Astrocyte of the spinal cord (primary cell): ENCODE measurements at regions not wholly inside any gene's neighbourhood (a gene's known extent, or its start where the extent isn't known, plus 50 kb on each side); places are given as distances from the start of the nearest gene placed in this dataset.

Experiments
- DNase-seq: peaks from one replicate; pipeline ENCODE4 v3.0.0; 2011; ENCODE audit warnings: low read depth, low spot score
- H3K4me3 ChIP-seq: 2 replicates; pipeline ENCODE4 v1.5.1; 2011; ENCODE audit warnings: low read depth, mild to moderate bottlenecking, low read length, moderate library complexity
- in situ Hi-C: cut with HindIII; loops from 2 replicates; pipeline ENCODE4 v1.10.0; 2017; ENCODE audit warnings: low sequenced_read_pairs
- TF ChIP-seq, protein P1 (sequence below): IDR thresholded peaks from 2 replicates; pipeline ENCODE4 v1.5.1; 2012; ENCODE audit warnings: low read depth, mild to moderate bottlenecking, low read length, inconsistent platforms

DNA sequence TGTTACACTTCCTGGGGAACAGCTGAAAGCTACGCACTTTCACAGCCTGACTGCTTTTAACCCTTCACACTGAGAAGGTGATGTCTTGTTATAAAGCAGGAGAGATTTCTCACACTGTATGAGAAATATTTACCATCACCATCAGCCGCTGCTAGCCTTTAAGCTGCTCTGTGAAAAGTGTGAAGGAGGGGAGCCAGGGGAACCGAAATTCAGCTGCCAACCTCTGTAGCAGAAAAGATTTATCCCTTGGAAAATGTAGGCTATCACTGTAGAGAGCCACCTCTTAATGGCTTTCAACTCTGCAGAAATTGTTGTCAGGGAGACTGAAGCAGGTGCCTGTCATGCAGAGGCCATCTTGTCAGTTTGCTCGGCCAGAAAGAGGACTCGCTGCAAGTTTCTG lies 145.3 kb downstream of the SP3 start:
- TF ChIP-seq, protein P1, sequence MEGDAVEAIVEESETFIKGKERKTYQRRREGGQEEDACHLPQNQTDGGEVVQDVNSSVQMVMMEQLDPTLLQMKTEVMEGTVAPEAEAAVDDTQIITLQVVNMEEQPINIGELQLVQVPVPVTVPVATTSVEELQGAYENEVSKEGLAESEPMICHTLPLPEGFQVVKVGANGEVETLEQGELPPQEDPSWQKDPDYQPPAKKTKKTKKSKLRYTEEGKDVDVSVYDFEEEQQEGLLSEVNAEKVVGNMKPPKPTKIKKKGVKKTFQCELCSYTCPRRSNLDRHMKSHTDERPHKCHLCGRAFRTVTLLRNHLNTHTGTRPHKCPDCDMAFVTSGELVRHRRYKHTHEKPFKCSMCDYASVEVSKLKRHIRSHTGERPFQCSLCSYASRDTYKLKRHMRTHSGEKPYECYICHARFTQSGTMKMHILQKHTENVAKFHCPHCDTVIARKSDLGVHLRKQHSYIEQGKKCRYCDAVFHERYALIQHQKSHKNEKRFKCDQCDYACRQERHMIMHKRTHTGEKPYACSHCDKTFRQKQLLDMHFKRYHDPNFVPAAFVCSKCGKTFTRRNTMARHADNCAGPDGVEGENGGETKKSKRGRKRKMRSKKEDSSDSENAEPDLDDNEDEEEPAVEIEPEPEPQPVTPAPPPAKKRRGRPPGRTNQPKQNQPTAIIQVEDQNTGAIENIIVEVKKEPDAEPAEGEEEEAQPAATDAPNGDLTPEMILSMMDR: no peak
- in situ Hi-C loops: no loop called here
- no peak for DNase-seq
- no peak overlapping the region for H3K4me3 ChIP-seq

DNA sequence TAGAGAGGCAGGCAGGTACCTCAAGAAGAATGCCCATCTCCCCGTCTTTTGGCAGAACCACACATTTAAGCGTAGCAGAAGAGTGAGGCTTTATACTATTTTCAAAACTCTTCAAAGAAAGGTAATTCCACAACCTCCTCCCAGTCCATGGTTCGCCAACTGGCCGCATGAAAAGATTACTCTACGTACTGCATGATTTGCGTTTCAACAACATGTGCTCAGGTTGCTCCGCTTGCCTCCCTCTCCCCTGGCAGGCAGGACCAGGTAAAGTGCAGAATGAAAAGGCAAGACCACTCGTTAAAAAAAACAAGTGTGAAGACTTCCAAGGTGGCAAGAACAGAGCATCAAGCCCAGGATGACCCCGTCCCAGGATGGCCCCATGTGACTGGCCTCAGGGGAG lies 143.7 kb downstream of the SP3 start:
- no peak for DNase-seq
- TF ChIP-seq, protein P1: no peak
- no peak overlapping the region for H3K4me3 ChIP-seq
- in situ Hi-C loops: no loop called here

DNA sequence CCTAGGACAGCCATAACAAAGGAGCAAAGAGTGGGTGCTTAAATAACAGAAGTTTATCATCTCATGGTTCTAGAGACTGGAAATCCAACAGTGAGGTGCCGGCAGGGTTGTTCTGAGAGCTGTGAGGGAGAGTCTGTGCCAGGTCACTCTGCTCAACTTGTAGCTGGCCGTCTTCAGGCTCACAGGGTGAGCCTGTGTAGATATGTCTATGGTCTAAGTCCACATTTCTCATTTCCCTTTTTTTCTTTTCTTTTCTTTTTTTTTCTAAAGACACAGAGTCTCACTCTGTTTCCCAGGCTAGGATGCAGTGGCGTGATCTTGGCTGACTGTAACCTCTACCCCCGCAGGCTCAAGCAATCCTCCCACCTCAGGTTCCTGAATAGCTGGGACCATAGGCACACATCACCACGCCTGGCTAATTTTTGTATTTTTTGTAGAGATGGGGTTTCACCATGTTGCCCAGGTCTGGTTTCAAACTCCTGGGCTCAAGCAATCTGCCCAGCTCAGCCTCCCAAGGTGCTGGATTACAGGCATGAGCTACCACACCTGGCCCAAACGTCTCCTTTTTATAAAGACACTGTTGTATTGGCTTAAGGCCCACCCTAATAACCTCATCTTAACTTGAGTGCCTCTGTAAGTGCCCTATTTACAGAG lies 142.2 kb downstream of the SP3 start:
- in situ Hi-C loops: no loop called here
- H3K4me3 ChIP-seq: no peak overlapping the region
- no peak for DNase-seq
- TF ChIP-seq, protein P1: no peak

GRCh38 chr2:173823543-173823939 lies 141.6 kb downstream of the SP3 start:
- in situ Hi-C loops: no loop called here
- DNase-seq: no peak
- H3K4me3 ChIP-seq: no peak overlapping the region
- TF ChIP-seq, protein P1: no peak

DNA sequence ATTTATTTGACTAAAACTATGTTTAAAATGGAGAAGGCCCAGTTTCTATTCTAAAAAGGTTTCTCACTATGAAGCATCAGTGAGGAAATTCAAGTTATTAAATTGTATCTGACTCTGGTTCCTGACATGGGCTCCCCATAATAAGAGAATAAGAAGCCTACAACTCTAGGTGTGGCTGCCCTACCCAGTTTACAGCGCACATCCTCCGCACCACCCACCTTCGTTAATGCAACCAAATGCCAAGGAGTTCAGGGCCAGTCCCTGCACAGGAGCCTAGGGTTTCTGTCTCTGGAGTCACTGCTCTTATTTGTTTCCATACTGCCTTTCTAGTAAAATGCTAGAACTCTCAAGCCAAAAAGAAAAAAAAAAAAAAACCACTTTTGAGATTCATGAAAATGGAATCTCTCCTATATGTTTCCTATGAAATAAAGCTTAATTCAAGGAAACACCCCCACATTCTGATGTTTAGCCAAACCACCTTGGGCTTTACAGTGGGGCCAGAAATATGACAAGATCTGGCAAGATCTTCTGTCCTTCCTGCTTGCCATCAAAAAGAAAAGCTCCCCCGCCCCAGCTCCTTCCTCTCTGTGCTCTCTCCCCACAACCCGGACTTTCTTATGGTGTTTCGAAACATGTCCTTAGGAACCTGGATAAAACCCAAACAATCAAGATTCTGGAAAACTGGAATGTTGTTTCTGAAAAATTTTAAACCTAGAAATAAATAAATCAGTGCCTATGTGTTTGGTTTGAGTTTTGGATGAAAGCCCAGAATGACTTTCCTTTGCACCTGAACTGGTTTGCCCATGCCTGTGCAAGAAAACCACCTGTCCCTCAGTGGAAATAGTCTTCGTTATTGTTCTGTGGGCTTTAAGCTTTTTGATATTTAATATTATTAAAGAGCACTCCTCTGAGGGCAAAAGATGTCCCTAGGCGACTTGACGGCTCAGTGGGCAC lies 136.7 kb downstream of the SP3 start:
- in situ Hi-C loops: no loop called here
- no peak overlapping the region for H3K4me3 ChIP-seq
- DNase-seq: no peak
- TF ChIP-seq, protein P1: no peak

GRCh38 chr2:173829727-173830126 lies 135.4 kb downstream of the SP3 start:
- TF ChIP-seq, protein P1: no peak
- no peak for DNase-seq
- in situ Hi-C loops: no loop called here
- H3K4me3 ChIP-seq: no peak overlapping the region
